Astrocyte (in vitro differentiated cells and primary cell): ENCODE measurements at regions not wholly inside any gene's neighbourhood (a gene's known extent, or its start where the extent isn't known, plus 50 kb on each side); places are given as distances from the start of the nearest gene placed in this dataset.

ENCODE experiments used
- DNase-seq: peaks from one replicate; pipeline ENCODE4 v3.0.0-alpha.2; 2010; ENCODE audit warnings: low read depth
- FAIRE-seq: peaks from 2 replicates; lab custom pipeline; 2011; peaks lifted over from hg19 to GRCh38; lab: Jason Lieb, UNC
- H2AFZ ChIP-seq: 2 replicates; pipeline ENCODE4 v1.6.0; 2012; ENCODE audit warnings: low read depth, low read length, inconsistent platforms
- H3K27ac ChIP-seq: 2 replicates; pipeline ENCODE4 v1.5.1; 2011; ENCODE audit warnings: low read depth, low read length, inconsistent platforms
- H3K27me3 ChIP-seq: 2 replicates; pipeline ENCODE4 v1.6.0; 2011; ENCODE audit warnings: low read length, inconsistent platforms; ENCODE audit not compliant: insufficient read depth
- H3K36me3 ChIP-seq: 2 replicates; pipeline ENCODE4 v1.5.1; 2011; ENCODE audit warnings: low read length, inconsistent platforms; ENCODE audit not compliant: insufficient read depth
- H3K4me1 ChIP-seq: 2 replicates; pipeline ENCODE4 v1.5.1; 2011; ENCODE audit warnings: low read length, inconsistent platforms; ENCODE audit not compliant: insufficient read depth
- H3K4me2 ChIP-seq: 2 replicates; pipeline ENCODE4 v1.6.0; 2012; ENCODE audit warnings: low read length, inconsistent platforms
- H3K4me3 ChIP-seq: 2 replicates; pipeline ENCODE4 v1.5.1; 2011; ENCODE audit warnings: low read depth, mild to moderate bottlenecking, low read length, inconsistent platforms; ENCODE audit not compliant: insufficient read depth
- H3K79me2 ChIP-seq: 2 replicates; pipeline ENCODE4 v1.6.0; 2012; ENCODE audit warnings: mild to moderate bottlenecking, low read length, inconsistent platforms; ENCODE audit not compliant: insufficient read depth
- H3K9ac ChIP-seq: 2 replicates; pipeline ENCODE4 v1.6.0; 2012; ENCODE audit warnings: mild to moderate bottlenecking, low read length, inconsistent platforms
- H3K9me3 ChIP-seq: 2 replicates; pipeline ENCODE4 v1.5.1; 2012; ENCODE audit warnings: low read depth, mild to moderate bottlenecking, low read length, inconsistent platforms; ENCODE audit not compliant: insufficient read depth
- H4K20me1 ChIP-seq: 2 replicates; pipeline ENCODE4 v1.6.0; 2012; ENCODE audit warnings: low read length, inconsistent platforms; ENCODE audit not compliant: insufficient read depth
- H3K27ac Mint-ChIP-seq: one replicate; pipeline ENCODE4 v1.8.0; 2021; ENCODE audit warnings: mild to moderate bottlenecking, mixed read lengths; ENCODE audit not compliant: unreplicated experiment
- H3K27me3 Mint-ChIP-seq: one replicate; pipeline ENCODE4 v1.8.0; 2021; ENCODE audit warnings: low read depth, mixed read lengths; ENCODE audit not compliant: unreplicated experiment
- H3K36me3 Mint-ChIP-seq: one replicate; pipeline ENCODE4 v1.8.0; 2021; ENCODE audit warnings: low read depth, mixed read lengths; ENCODE audit not compliant: unreplicated experiment
- H3K4me1 Mint-ChIP-seq: one replicate; pipeline ENCODE4 v1.8.0; 2021; ENCODE audit warnings: low read depth, mixed read lengths; ENCODE audit not compliant: unreplicated experiment
- H3K4me3 Mint-ChIP-seq: one replicate; pipeline ENCODE4 v1.8.0; 2021; ENCODE audit warnings: mild to moderate bottlenecking, moderate library complexity, mixed read lengths; ENCODE audit not compliant: unreplicated experiment
- H3K9me3 Mint-ChIP-seq: one replicate; pipeline ENCODE4 v1.8.0; 2021; ENCODE audit warnings: mild to moderate bottlenecking, mixed read lengths; ENCODE audit not compliant: unreplicated experiment
- CTCF ChIP-seq: IDR thresholded peaks from 2 replicates; pipeline ENCODE4 v1.5.1; 2011; ENCODE audit warnings: low read depth, mild to moderate bottlenecking, inconsistent platforms, low read length, moderate library complexity; ENCODE audit not compliant: insufficient read depth
- EZH2 ChIP-seq: IDR thresholded peaks from 2 replicates; pipeline ENCODE4 v1.6.1; 2012; ENCODE audit warnings: mild to moderate bottlenecking, low read length, inconsistent platforms; ENCODE audit not compliant: insufficient read depth

DNA sequence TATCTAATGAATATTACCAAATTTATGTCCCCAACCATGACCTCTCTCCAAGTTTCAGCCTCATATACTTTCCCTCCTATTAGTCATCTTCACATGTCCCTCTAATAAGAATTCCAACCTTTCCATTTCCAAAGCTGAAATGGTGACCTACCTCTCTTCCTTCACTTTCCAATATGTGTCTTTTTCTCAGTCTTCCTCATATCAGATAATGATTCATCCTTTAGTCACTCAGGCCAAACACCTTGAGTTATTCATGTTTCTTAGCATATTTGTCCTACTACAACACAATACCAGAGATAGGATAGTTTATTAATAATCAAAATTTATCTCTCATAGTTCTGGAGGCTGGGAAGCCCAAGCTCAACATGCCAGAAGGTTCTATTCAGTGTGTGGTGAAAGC lies 318.5 kb upstream of the ZWINT start:
- no peaks in the 10 kb centered on the region for H3K27me3 ChIP-seq
- FAIRE-seq = no peak
- H3K9me3 Mint-ChIP-seq = peaks cover 1% of the 10 kb centered on the region
- H3K79me2 ChIP-seq = no peaks in the 10 kb centered on the region
- H3K9ac ChIP-seq = no peak overlapping the region
- no peak overlapping the region for H3K27ac Mint-ChIP-seq
- no peak overlapping the region for H3K27ac ChIP-seq
- no peaks in the 10 kb centered on the region for H3K4me1 Mint-ChIP-seq
- H3K4me1 ChIP-seq = no peaks in the 10 kb centered on the region
- H2AFZ ChIP-seq = no peak overlapping the region
- no peaks in the 10 kb centered on the region for H3K27me3 Mint-ChIP-seq
- H3K36me3 ChIP-seq = no peaks in the 10 kb centered on the region
- H3K9me3 ChIP-seq = no peaks in the 10 kb centered on the region
- no peaks in the 10 kb centered on the region for H3K36me3 Mint-ChIP-seq
- H4K20me1 ChIP-seq = no peaks in the 10 kb centered on the region
- DNase-seq = no peak
- no peak overlapping the region for H3K4me3 Mint-ChIP-seq
- H3K4me2 ChIP-seq = no peak overlapping the region
- TF ChIP-seq CTCF (no peak), EZH2 (no peak)
- no peak overlapping the region for H3K4me3 ChIP-seq

GRCh38 chr10:56662765-56663447 lies 301.8 kb upstream of the ZWINT start:
- DNase-seq = no peak
- Histone ChIP-seq H3K4me1 (no peaks in the 10 kb centered on the region), H3K36me3 (no peaks in the 10 kb centered on the region), H3K27me3 (no peaks in the 10 kb centered on the region), H3K79me2 (no peaks in the 10 kb centered on the region), H4K20me1 (no peaks in the 10 kb centered on the region), H3K4me3 (no peak overlapping the region), H3K9me3 (no peaks in the 10 kb centered on the region), H3K4me2 (no peak overlapping the region), H3K9ac (no peak overlapping the region), H2AFZ (no peak overlapping the region), H3K27ac (no peak overlapping the region)
- H3K9me3 Mint-ChIP-seq = no peaks in the 10 kb centered on the region
- no peaks in the 10 kb centered on the region for H3K4me1 Mint-ChIP-seq
- H3K4me3 Mint-ChIP-seq = no peak overlapping the region
- no peaks in the 10 kb centered on the region for H3K36me3 Mint-ChIP-seq
- FAIRE-seq = no peak
- no peaks in the 10 kb centered on the region for H3K27me3 Mint-ChIP-seq
- TF ChIP-seq CTCF = no peak
- no peak for TF ChIP-seq EZH2
- no peak overlapping the region for H3K27ac Mint-ChIP-seq

DNA sequence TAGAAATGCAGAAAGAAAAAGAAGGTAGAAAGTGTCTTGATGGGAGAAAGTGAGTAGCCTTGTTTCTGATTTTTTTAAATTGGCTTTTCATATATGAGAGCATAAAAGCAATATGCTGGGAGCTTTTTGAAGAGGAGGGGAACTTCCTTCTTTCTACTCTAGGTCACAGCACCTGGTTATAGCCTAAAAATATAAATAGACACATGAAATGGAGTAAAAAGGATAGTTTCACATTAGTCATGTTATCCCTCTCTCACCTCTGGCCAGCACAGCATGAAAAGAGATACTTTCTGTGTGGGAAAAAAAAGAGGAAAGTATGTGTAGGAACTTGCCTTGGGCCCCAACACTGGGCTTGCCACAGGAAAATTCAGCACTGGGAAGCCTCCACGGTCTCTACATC lies 292.2 kb upstream of the ZWINT start:
- Histone ChIP-seq H3K27ac (no peak overlapping the region), H3K27me3 (no peaks in the 10 kb centered on the region), H3K4me1 (no peaks in the 10 kb centered on the region), H3K4me3 (no peak overlapping the region), H3K9me3 (no peaks in the 10 kb centered on the region), H3K9ac (no peak overlapping the region), H2AFZ (no peak overlapping the region), H4K20me1 (no peaks in the 10 kb centered on the region), H3K79me2 (no peaks in the 10 kb centered on the region), H3K36me3 (no peaks in the 10 kb centered on the region), H3K4me2 (no peak overlapping the region)
- no peaks in the 10 kb centered on the region for H3K4me1 Mint-ChIP-seq
- H3K27ac Mint-ChIP-seq = no peak overlapping the region
- H3K36me3 Mint-ChIP-seq = no peaks in the 10 kb centered on the region
- no peak for FAIRE-seq
- DNase-seq = no peak
- TF ChIP-seq EZH2 (no peak), CTCF (no peak)
- H3K27me3 Mint-ChIP-seq = no peaks in the 10 kb centered on the region
- peaks cover 3% of the 10 kb centered on the region for H3K9me3 Mint-ChIP-seq
- H3K4me3 Mint-ChIP-seq = no peak overlapping the region
